K562 (cell line): ENCODE measurements at regions not wholly inside any gene's neighbourhood (a gene's known extent, or its start where the extent isn't known, plus 50 kb on each side); places are given as distances from the start of the nearest gene placed in this dataset.

Source experiments
- ATAC-seq: fragments of 200-7000 bp; cut with Tn5 transposase; 3 replicates; pipeline ENCODE4 v1.9.1; 2020; ENCODE audit warnings: moderate library complexity
- BruUV-seq: library from RNA; stranded (reverse); fragments of 400-500 nt; replicated peaks from 2 replicates; lab custom pipeline; 2021; lab: Mats Ljungman, UMichigan
- CTCF ChIA-PET: fragments of 300-600 bp; formaldehyde crosslinking; extraction: SDS; loops from one replicate; lab custom pipeline; 2021; ENCODE audit warnings: low intra/inter-chr PET ratio; lab: Yijun Ruan, JAX
- POLR2A ChIA-PET: fragments of 300-600, 350-650 bp; sonication (Branson Sonifier 250); formaldehyde crosslinking; extraction: SDS; loops from one replicate; lab custom pipeline; 2021; ENCODE audit warnings: antibody characterized with exemption, inconsistent platforms; lab: Yijun Ruan, JAX
- DNase-seq, 4 experiments: peaks; one replicate each; pipeline versions ENCODE4 v3.0.0 to v3.0.0-alpha.2; 2011 to 2018; ENCODE audit warnings: low spot score in 3 of 4, mixed read lengths in 3 of 4; ENCODE audit errors: extremely low read depth in 1 of 4
- FAIRE-seq: peaks from 2 replicates; lab custom pipeline; 2011; peaks lifted over from hg19 to GRCh38; lab: Jason Lieb, UNC
- H2AFZ ChIP-seq: 2 replicates; pipeline ENCODE4 v1.6.0; 2011; ENCODE audit warnings: low read depth, low read length, control low read depth, inconsistent platforms
- H3K27ac ChIP-seq: fragments of 200-600 bp; 3 replicates; pipeline ENCODE4 v1.8.0; 2011; ENCODE audit warnings: low read depth, mild to moderate bottlenecking, control low read depth, inconsistent platforms, low read length, moderate library complexity, mixed read lengths; ENCODE audit errors: extremely low read depth
- H3K27me3 ChIP-seq, 2 experiments: fragments of 300-600 bp in 1 of 2; 2 replicates in 1 of 2; 3 replicates in 1 of 2; pipeline versions ENCODE4 v1.6.0 to v1.8.0; 2011; ENCODE audit warnings: inconsistent platforms in 2 of 2, low read length in 2 of 2, mild to moderate bottlenecking in 1 of 2, mixed read lengths in 1 of 2, moderate library complexity in 1 of 2; ENCODE audit not compliant: control insufficient read depth in 2 of 2, insufficient read depth in 2 of 2
- H3K36me3 ChIP-seq: fragments of 300-600 bp; 3 replicates; pipeline ENCODE4 v1.8.0; 2011; ENCODE audit warnings: mild to moderate bottlenecking, low read length, inconsistent platforms; ENCODE audit not compliant: control insufficient read depth, insufficient read depth
- H3K4me1 ChIP-seq, 2 experiments: fragments of 200-600 bp in 1 of 2; replicated peaks in 1 of 2; 2 replicates in 1 of 2; 3 replicates in 1 of 2; pipeline versions ENCODE4 v1.5.1 to v1.8.0; 2011; ENCODE audit warnings: inconsistent platforms in 2 of 2, low read length in 2 of 2, mild to moderate bottlenecking in 1 of 2, mixed read lengths in 1 of 2, moderate library complexity in 1 of 2; ENCODE audit not compliant: control insufficient read depth in 2 of 2, insufficient read depth in 2 of 2
- H3K4me2 ChIP-seq: 2 replicates; pipeline ENCODE4 v1.6.1; 2011; ENCODE audit warnings: low read length, control low read depth, inconsistent platforms, mixed read lengths; ENCODE audit not compliant: insufficient read depth
- H3K4me3 ChIP-seq: fragments of 200-600 bp; sonication (generic), shearing (Covaris generic); 2 replicates; pipeline ENCODE4 v1.5.1; 2016; ENCODE audit warnings: control low read depth, inconsistent platforms
- H3K79me2 ChIP-seq: fragments of 200-600 bp; 3 replicates; pipeline ENCODE4 v1.8.0; 2011; ENCODE audit warnings: low read length, inconsistent platforms; ENCODE audit not compliant: control insufficient read depth, insufficient read depth
- H3K9ac ChIP-seq, 2 experiments: 2 replicates each; pipeline versions ENCODE4 v1.6.0 to v1.6.1; 2011; ENCODE audit warnings: low read depth in 2 of 2, low read length in 2 of 2, control low read depth in 1 of 2, inconsistent platforms in 1 of 2, mild to moderate bottlenecking in 1 of 2, mixed read lengths in 1 of 2; ENCODE audit not compliant: insufficient read depth in 1 of 2
- H3K9me1 ChIP-seq: one replicate; pipeline ENCODE4 v1.6.0; 2011; ENCODE audit warnings: inconsistent platforms, mild to moderate bottlenecking, low read length, moderate library complexity; ENCODE audit not compliant: control insufficient read depth, insufficient read depth
- H3K9me3 ChIP-seq: replicated peaks from 2 replicates; pipeline ENCODE4 v1.5.1; 2011; ENCODE audit warnings: low read depth, low read length, inconsistent platforms; ENCODE audit not compliant: control insufficient read depth, insufficient read depth
- H4K20me1 ChIP-seq: replicated peaks from 2 replicates; pipeline ENCODE4 v1.6.1; 2011; ENCODE audit warnings: low read length, inconsistent platforms, mixed read lengths; ENCODE audit not compliant: control insufficient read depth, insufficient read depth
- CHD4 ChIP-seq: fragments of 200-600 bp; sonication (generic); IDR thresholded peaks from 3 replicates; pipeline ENCODE4 v1.6.1; 2012; ENCODE audit warnings: low read depth, mild to moderate bottlenecking, mixed read lengths, low read length, inconsistent platforms; ENCODE audit not compliant: insufficient read depth, insufficient replicate concordance, poor library complexity, severe bottlenecking
- ELF4 ChIP-seq: fragments of 450-650 bp; formaldehyde crosslinking; IDR thresholded peaks from 2 replicates; pipeline ENCODE4 v1.4.0; 2022; ENCODE audit warnings: missing genetic modification characterization
- HNRNPLL ChIP-seq: fragments of 200-400 bp; formaldehyde crosslinking; IDR thresholded peaks from 2 replicates; pipeline ENCODE4 v1.6.1; 2017; ENCODE audit warnings: low read length, low read depth, mild to moderate bottlenecking; ENCODE audit not compliant: poor library complexity, severe bottlenecking
- MAFK ChIP-seq: IDR thresholded peaks from 2 replicates; pipeline ENCODE4 v1.6.1; 2011; ENCODE audit warnings: low read length, improper control_type of control experiment
- NCOR1 ChIP-seq: fragments of 450-650 bp; IDR thresholded peaks from 2 replicates; pipeline ENCODE4 v1.6.1; 2016; ENCODE audit warnings: mild to moderate bottlenecking, moderate library complexity
- PPARD ChIP-seq: fragments of 250-450 bp; sonication (Bioruptor Pico); IDR thresholded peaks from 2 replicates; pipeline ENCODE4 v1.8.0; 2022; ENCODE audit warnings: inconsistent platforms, mild to moderate bottlenecking, moderate library complexity
- PTTG1 ChIP-seq: fragments of 450-650 bp; IDR thresholded peaks from 2 replicates; pipeline ENCODE4 v1.6.1; 2016; ENCODE audit warnings: low read depth, mild to moderate bottlenecking, missing genetic modification characterization, missing compliant biosample characterization
- RUNX1 ChIP-seq: sonication (generic); IDR thresholded peaks from 2 replicates; pipeline ENCODE4 v1.6.1; 2016; ENCODE audit warnings: antibody characterized with exemption, low read depth
- SMARCE1 ChIP-seq: fragments of 450-650 bp; IDR thresholded peaks from 2 replicates; pipeline ENCODE4 v1.7.1; 2016; ENCODE audit warnings: mild to moderate bottlenecking
- ZC3H8 ChIP-seq: fragments of 450-650 bp; IDR thresholded peaks from 2 replicates; pipeline ENCODE4 v1.6.1; 2017
- ZNF197 ChIP-seq: fragments of 200-800 bp; sonication (Bioruptor generic); IDR thresholded peaks from 2 replicates; pipeline ENCODE4 v1.6.1; 2016; ENCODE audit warnings: low read depth, missing genetic modification characterization, missing compliant biosample characterization
- ZNF239 ChIP-seq: fragments of 250-450 bp; sonication (Bioruptor Pico); IDR thresholded peaks from 2 replicates; pipeline ENCODE4 v1.4.0; 2020; ENCODE audit warnings: mild to moderate bottlenecking
- ZNF3 ChIP-seq: fragments of 250-450 bp; sonication (Bioruptor Pico); IDR thresholded peaks from 2 replicates; pipeline ENCODE4 v1.5.0; 2021; ENCODE audit warnings: mild to moderate bottlenecking, moderate library complexity
- ZNF316 ChIP-seq: fragments of 450-650 bp; IDR thresholded peaks from 2 replicates; pipeline ENCODE4 v1.6.1; 2016
- ZNF324 ChIP-seq: fragments of 250-450 bp; sonication (Bioruptor Pico); IDR thresholded peaks from 2 replicates; pipeline ENCODE4 v1.4.0; 2020; ENCODE audit warnings: mild to moderate bottlenecking
- ZNF589 ChIP-seq: fragments of 200-800 bp; sonication (Bioruptor generic); IDR thresholded peaks from 2 replicates; pipeline ENCODE4 v1.6.1; 2016; ENCODE audit warnings: low read depth, missing genetic modification characterization, missing compliant biosample characterization
- WGBS: fragments of 100-300 bp; shearing (Covaris generic); methylation state at CpG from one replicate; pipeline ENCODE4 v1.1.6; 2016; ENCODE audit warnings: low coverage, mixed read lengths; ENCODE audit not compliant: insufficient coverage; ENCODE audit errors: missing lambda C conversion rate; 5-methylcytosine and 5-hydroxymethylcytosine counted together
- in situ Hi-C: fragments of 300-500 bp; cut with MboI; formaldehyde crosslinking; loops from 4 replicates; pipeline ENCODE4 v1.15.0; 2018; ENCODE audit warnings: inconsistent platforms, mixed read lengths
- intact Hi-C: fragments of 100-400 bp; cut with micrococcal nuclease; formaldehyde crosslinking; loops from 2 replicates; pipeline ENCODE4 v1.14.2; 2022
- TF ChIP-seq, protein P1 (sequence below): IDR thresholded peaks from 2 replicates; pipeline ENCODE4 v1.6.1; 2012; ENCODE audit warnings: low read depth, low read length, improper control_type of control experiment, borderline replicate concordance
- TF ChIP-seq, protein P2 (sequence below): fragments of 250-450 bp; sonication (Bioruptor Pico); IDR thresholded peaks from 2 replicates; pipeline ENCODE4 v1.9.0; 2021; ENCODE audit warnings: mild to moderate bottlenecking, inconsistent platforms

DNA sequence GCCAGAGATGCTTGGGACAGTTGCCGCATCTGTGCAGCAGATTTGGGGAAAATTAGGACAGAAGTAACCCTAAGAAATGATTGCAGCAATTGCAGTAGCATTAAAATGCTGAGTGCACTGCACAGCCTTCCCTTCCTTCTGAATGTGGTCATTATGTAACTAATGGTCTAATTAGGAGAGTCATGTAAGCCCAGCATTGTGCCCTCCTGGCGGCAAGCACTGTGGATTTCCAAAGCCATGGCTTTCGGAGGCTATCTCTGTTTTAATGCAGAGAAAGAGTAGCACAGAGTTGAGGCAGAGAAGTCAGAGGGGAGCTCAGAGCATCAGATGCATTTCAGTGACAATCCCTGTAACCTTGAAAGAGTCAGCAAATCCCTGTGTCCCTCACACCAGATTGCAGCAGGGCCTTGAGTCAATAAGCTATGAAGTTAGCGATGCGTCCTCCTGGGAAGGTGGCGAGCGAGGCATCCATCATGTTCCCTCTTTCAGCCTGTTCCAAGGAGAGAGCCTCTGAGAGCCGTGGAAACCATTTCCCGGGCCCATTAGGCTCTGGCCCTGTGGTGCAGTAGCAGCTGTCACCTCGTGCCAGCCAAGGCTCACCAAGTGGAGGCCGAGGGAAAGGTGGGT lies 307.2 kb downstream of the FBXO15 start (continued):
- TF ChIP-seq ZNF589 (CRISPR knock-in tag) (no peak), RUNX1 (no peak), PPARD (no peak), ZNF3 (CRISPR knock-in tag) (no peak), ZNF197 (CRISPR knock-in tag) (no peak), ZNF316 (no peak), PTTG1 (tag) (no peak), ZNF324 (CRISPR knock-in tag) (no peak)
- TF ChIP-seq, protein P1, sequence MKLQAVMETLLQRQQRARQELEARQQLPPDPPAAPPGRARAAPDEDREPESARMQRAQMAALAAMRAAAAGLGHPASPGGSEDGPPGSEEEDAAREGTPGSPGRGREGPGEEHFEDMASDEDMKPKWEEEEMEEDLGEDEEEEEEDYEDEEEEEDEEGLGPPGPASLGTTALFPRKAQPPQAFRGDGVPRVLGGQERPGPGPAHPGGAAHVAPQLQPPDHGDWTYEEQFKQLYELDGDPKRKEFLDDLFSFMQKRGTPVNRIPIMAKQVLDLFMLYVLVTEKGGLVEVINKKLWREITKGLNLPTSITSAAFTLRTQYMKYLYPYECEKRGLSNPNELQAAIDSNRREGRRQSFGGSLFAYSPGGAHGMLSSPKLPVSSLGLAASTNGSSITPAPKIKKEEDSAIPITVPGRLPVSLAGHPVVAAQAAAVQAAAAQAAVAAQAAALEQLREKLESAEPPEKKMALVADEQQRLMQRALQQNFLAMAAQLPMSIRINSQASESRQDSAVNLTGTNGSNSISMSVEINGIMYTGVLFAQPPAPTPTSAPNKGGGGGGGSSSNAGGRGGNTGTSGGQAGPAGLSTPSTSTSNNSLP, result no peak

DNA sequence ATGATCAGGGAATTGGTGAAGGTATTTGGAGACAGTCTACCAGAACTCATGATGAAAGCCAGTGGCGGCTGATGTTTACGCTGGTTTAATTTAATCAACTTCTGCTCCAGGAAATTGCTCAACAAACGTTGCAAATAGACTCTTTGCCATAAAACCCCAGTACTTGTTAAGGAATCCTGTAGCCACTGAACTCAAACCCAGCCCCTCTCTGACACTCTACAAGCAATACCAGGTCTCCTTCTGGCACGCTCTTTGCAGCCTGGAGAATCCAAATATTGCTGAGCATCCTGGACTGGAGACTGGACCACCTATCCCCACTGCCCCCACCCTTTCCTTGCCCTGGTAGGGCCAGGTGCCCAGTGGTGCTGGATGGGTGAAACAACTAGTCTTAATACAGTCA lies 308.2 kb downstream of the FBXO15 start:
- no peak for FAIRE-seq
- no peak overlapping the region for H3K4me3 ChIP-seq
- H3K9ac ChIP-seq, result no peak overlapping the region
- H3K27me3 ChIP-seq, result no peaks in the 10 kb centered on the region
- no peaks in the 10 kb centered on the region for H3K4me1 ChIP-seq
- no peaks in the 10 kb centered on the region for H3K9me3 ChIP-seq
- H2AFZ ChIP-seq, result no peak overlapping the region
- DNase-seq, result no peak
- no peaks in the 10 kb centered on the region for H3K79me2 ChIP-seq
- ChIA-PET CTCF (no interaction called here), POLR2A (no interaction called here)
- intact Hi-C loops (no loop called here), in situ Hi-C loops (loop anchor here (25.0 kb wide), 1 partner anchor 1077 kb away; no protein-coding TSS in a partner anchor)
- WGBS, result 0% methylated on average over 4 of the region's 4 CpGs
- no peaks in the 10 kb centered on the region for H4K20me1 ChIP-seq
- no peaks in the 10 kb centered on the region for H3K36me3 ChIP-seq
- H3K27ac ChIP-seq, result no peak overlapping the region
- no peaks in the 10 kb centered on the region for H3K9me1 ChIP-seq
- ATAC-seq, result no peak
- no peak overlapping the region for H3K4me2 ChIP-seq
- BruUV-seq, result no TSS peak
- TF ChIP-seq, protein P2, sequence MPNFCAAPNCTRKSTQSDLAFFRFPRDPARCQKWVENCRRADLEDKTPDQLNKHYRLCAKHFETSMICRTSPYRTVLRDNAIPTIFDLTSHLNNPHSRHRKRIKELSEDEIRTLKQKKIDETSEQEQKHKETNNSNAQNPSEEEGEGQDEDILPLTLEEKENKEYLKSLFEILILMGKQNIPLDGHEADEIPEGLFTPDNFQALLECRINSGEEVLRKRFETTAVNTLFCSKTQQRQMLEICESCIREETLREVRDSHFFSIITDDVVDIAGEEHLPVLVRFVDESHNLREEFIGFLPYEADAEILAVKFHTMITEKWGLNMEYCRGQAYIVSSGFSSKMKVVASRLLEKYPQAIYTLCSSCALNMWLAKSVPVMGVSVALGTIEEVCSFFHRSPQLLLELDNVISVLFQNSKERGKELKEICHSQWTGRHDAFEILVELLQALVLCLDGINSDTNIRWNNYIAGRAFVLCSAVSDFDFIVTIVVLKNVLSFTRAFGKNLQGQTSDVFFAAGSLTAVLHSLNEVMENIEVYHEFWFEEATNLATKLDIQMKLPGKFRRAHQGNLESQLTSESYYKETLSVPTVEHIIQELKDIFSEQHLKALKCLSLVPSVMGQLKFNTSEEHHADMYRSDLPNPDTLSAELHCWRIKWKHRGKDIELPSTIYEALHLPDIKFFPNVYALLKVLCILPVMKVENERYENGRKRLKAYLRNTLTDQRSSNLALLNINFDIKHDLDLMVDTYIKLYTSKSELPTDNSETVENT, result no peak
- TF ChIP-seq ZNF239 (CRISPR knock-in tag) (no peak), NCOR1 (no peak), ELF4 (no peak), MAFK (no peak), CHD4 (no peak), HNRNPLL (no peak), ZC3H8 (no peak), SMARCE1 (no peak)
